Islet of Langerhans (tissue), 1 donor: ENCODE measurements at regions not wholly inside any gene's neighbourhood (a gene's known extent, or its start where the extent isn't known, plus 50 kb on each side); places are given as distances from the start of the nearest gene placed in this dataset.
"Not testable (repeated sequence)": the region's sequence is repeated elsewhere in the genome, so short reads cannot be mapped to it uniquely, and the experiment has no call there.

Experiments
- FAIRE-seq: peaks from one replicate; lab custom pipeline; 2011; peaks lifted over from hg19 to GRCh38; lab: Jason Lieb, UNC

DNA sequence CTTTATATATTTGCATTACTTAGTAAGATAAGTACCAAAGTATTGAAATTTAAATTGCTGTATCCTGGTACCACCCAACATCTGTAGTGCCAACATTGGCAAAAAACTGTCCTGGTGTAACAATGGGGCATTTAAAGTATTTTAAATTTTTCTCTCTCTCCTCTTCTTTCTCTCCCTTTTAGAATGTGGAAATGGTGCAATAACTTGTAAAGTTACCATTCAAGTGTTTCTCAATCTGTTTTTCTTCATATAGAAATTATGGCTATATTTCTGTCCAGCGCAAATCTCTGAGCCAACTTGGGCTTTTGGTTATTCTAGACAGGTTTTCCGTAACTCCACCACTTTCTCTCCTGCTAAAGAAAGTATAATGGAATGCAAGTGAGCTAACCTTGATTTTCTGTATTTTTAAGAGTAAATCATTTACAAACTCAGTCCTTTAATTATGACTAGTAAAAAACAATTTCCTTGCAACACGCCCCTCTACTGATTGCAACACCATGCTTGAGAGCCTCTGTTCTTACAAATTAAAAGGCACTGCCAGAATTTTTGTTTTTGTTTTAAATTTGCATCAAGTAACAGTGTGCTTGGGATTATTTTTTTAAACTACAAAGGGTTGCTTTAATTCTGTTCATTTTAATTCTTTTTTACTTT lies 324.2 kb upstream of the CITED2 start:
- FAIRE-seq: no peak

DNA sequence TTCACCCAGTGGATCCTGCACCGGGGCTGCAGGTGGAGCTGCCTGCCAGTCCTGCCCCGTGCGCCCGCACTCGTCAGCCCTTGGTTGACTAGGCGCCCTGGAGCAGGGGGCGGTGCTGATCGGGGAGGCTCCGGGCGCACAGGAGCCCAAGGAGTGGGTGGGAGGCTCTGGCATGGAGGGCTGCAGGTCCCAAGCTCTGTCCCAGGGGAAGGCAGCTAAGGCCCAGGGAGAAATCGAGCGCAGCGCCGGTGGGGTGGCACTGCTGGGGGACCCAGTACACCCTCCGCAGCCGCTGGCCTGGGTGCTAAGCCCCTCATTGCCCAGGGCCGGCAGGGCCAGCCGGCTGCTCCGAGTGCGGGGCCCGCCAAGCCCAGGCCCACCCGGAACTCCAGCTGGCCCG lies 323.4 kb upstream of the CITED2 start:
- not testable (repeated sequence) for FAIRE-seq

DNA sequence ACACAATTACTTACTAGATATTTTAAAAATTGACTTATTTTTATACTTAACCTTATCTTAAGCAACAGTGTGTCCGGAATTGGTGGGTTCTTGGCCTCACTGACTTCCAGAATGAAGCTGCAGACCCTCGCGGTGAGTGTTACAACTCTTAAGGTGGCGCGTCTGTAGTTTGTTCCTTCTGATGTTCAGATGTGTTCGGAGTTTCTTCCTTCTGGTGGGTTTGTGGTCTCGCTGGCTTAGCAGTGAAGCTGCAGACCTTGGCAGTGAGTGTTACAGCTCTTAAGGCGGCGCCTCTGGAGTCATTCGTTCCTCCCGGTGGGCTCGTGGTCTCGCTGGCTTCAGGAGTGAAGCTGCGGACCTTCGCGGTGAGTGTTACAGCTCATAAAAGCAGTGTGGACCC lies 322.5 kb upstream of the CITED2 start:
- FAIRE-seq: not testable (repeated sequence)

DNA sequence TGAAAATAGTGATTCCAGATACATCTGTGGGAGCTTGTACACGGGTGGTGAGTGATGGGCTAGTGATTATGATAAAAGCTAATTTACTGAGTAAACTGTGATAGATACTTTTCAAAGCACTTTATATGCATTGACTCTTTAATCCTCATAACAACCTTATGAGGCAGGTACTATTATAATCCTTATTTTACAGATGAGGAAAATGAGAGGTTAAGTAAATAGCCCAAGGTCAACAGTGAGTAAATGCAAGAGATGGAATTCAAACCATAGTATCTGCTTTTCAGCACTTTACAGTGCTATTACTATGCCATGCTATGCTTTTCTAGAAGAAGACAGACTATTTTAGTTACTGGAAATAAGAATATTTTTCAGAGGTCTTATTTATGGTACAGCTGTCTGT lies 320.9 kb upstream of the CITED2 start:
- peak; percentile 17 for FAIRE-seq

DNA sequence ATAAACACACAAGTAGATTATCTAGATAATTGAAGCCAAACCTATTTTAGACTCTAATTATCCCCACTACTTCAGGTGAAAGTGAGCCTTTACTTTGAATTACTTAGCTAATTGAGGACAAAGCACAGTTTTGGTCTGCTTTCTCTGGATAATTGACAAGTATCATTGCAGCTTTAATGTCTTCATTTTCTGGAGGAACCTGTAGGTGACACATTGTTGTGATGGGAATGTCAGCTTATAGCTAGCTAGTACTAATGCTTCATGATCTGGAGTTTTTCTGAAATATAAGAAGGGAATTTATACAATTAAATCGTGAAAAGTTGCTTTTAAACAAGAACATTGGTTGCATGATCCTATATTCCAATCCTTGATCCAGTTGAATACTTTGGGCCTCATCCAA lies 319.3 kb upstream of the CITED2 start:
- FAIRE-seq: no peak

DNA sequence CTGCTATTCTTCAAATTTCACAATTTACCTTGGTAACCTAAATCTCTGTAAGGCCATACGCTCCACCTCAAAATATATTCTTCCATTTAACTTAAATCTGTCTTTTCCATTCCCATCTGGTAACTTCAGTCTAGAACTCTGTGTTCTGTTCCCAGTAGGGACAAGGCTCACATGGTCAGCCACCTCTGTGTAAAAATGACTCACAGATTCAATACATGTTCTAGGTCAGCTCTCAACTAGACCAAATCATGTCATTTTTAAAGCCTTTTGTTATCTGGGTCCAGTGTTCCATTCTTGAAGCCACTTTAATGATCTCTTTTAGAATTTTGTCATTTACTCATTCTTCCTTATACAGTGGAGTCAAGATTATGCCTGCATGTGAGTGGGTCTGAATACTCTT lies 315.6 kb upstream of the CITED2 start:
- FAIRE-seq: no peak

DNA sequence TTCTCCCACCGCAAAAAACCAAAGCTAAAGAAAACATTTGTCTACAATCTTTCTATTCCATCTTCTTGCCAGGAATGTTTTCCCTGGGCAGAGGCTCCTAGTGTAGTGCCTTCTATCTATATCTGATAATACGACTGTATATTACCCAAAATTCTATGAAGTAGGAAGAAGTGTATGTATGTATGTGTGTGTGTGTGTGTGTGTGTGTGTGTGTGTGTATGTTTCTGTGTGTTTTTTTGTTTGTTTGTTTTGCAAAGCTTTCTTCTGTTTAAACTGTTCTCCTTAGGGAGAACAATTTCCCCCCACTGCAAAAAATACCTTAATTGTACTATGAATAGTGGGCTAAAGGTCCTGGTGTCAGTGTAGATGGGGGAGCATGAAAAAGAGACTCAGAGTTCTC lies 312.6 kb upstream of the CITED2 start:
- FAIRE-seq: no peak

DNA sequence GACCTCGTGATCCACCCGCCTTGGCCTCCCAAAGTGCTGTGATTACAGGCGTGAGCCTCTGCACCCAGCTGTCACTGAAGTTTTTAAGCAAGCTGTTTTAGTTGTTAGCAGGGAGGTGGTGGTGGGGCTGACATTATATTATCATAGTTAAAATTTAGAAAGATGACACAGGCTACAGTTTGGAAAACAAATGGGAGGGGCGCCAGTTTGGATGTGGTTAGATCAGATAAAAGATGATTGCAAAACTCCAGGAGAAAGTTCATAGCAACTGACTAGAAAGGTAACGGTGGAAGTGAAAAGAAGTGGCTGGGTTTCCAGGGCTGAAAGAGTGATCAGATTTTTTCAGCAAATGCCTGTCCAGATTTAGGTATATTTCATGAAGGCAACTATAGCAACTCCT lies 311.9 kb upstream of the CITED2 start:
- FAIRE-seq: no peak

DNA sequence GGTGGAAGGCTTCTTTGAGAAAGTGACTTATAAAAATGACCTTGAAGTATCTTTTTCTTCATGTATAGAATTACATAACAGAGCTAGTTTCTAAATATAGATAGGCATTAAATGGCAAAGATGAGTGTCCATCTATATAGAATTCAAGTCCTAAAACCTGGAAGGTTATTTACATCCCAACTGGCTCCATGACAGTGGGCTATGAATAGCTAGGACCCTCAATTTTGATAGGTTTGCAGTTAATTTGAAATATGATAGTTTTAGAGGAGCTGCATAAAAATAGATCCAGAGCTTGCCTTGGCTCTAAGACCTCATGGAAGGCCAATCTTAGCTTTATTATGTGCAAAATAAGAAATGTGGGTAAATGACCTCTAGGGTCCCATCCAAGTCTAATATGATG lies 310.6 kb upstream of the CITED2 start:
- no peak for FAIRE-seq

DNA sequence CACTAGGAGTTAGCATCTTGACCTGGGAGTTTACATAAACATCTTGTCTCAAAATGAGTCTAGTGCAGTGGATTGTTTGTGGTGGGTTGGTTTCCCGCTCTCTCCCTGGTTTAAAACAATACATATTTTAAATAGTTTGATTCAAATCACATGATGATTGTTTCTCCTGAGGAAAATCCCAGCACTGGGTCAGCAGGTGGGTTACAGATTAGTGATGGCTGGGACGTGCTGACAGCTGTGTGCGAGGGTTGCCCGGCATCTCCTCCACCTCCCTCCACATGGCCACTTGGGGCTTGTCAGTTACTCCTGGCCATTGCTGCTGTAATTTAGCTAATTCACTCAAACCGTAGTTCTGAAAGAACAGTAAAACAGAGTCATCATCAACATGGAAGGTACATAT lies 306.4 kb upstream of the CITED2 start:
- FAIRE-seq: no peak

DNA sequence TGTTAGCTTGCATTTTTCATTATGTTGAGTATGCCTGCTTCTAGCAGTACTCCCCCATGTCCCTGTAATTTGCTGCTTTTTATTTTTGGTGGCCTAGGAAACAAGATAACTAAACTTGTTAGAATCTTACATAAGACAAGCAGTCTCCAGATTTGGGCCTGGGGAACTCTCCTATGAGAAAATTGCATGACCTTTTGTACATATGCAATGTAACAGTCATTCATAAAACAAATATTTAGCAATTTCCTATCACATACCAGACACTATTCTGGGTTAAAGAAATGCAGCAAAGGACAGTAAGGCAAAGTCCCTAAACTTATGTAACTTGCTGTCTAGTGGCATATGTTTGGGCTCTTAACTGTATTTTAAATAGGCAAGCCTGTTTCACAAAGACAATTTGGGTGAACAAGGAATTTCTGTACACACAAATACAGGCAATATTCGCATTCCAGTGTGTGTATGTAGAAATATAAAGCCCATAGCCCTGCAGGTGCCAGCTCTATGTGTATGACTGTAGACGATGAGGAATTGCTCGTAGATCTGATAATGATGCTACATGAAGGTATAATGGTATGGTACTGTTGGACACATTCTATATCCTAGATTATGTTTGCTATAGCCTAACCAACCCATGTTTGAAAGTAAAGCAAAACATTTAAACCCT lies 305.2 kb upstream of the CITED2 start:
- no peak for FAIRE-seq

DNA sequence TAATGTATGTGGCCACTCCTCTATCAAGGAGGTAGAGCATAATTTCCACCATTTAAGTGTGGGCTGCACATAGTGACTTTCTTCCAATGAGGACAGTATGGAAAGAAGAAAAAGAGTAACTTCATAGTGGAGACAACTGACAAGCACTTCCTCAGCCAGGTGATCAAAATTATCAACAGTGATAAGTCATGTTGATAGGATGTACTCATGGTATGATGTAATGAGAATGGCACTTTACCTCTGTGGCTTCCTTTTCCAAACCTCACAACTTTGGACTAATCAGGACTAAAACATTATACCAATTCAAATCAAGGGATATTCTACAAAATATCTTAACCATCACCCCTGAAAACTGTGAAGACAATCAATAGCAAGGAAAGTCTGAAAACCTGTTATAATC lies 302.3 kb upstream of the CITED2 start:
- FAIRE-seq: no peak

DNA sequence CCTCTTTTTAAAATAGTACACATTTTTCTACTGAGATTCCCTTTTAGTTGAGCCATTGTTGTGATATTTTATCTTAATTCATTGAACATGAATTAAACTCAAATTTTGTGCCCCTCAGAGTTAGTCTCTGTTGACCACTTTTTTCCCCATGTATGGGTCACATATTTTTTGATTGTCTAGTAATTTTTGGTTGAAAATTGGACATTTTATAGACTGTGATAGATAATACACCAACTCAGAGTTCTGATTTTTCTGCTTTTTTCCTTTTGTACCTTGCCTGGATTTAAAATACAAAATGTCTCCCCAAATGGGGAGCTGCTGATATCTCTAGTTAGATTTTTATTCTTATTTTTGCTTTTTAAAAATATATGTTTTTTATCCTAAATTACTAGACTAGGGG lies 291.8 kb upstream of the CITED2 start:
- no peak for FAIRE-seq

DNA sequence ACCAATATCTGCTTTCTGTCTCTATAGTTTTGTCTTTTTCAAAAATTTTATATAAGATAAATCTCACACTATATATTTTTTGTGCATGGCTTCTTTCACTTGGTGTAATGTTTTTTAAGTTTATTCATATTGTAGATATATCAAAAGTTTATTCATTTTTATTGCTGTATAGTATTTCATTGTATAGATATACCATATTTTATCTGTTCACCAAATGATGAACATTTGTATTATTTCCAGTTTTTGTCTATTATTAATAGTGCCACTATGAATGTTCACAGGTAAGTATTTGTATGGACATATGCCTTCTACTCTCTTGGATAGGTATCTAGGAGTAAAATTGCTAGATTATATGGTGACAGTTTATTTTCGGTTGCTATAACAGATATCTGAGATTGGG lies 289.5 kb upstream of the CITED2 start:
- no peak for FAIRE-seq

DNA sequence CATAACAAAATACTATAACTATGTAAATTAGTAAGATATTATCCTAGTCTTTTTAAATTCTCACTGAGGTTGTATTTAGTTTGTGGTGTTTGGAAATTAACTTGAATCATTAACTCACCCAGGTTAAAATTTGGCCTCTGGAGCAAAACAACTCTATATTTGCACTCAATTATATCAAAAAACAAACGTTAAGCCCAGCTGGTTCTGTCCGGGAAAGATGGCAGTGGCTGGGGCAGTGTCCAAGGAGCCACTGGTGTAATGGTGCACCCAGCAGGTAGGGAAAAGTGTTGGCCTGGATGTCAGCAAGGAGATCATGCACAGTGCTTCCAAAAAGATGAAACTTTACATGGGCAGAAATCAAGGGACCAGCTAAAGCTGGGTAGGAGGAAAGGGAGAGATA lies 285.3 kb upstream of the CITED2 start:
- no peak for FAIRE-seq

DNA sequence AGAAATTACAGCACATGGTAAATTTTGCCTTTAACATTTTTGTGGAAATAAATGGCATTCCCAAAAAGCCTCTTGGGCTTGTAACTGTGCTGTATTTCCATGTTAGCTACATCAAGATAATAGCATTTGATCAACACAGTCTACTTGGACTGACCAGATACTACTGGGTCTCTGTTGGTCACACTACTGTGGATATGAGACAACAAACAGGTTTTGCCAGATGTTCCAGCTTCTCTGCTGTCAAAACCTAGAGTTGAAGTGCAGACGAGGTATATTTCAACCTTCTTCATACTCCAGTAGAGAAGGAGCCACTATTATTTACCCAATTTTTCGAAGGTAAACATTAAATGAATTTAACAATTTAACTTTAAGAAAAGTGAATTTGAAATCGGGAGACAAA lies 284.7 kb upstream of the CITED2 start:
- no peak for FAIRE-seq

DNA sequence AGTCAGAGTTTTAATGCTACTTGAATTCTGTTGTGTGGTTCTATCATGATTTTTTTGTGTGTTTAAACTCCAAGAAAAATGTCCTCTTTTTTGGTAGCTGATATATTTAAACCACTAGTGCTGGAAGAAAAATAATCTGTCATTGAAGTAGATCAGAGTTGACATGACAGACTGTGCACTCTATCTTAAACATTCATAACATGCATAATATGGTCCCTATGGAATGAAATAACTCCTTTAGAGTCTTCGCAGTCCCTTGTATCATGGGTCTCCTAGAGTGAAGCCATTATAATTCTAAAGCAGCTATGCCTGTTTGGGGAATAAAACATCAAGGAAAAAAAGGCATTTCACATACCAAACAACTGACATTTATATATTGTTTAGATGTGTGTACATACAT lies 282.7 kb upstream of the CITED2 start:
- FAIRE-seq: no peak

DNA sequence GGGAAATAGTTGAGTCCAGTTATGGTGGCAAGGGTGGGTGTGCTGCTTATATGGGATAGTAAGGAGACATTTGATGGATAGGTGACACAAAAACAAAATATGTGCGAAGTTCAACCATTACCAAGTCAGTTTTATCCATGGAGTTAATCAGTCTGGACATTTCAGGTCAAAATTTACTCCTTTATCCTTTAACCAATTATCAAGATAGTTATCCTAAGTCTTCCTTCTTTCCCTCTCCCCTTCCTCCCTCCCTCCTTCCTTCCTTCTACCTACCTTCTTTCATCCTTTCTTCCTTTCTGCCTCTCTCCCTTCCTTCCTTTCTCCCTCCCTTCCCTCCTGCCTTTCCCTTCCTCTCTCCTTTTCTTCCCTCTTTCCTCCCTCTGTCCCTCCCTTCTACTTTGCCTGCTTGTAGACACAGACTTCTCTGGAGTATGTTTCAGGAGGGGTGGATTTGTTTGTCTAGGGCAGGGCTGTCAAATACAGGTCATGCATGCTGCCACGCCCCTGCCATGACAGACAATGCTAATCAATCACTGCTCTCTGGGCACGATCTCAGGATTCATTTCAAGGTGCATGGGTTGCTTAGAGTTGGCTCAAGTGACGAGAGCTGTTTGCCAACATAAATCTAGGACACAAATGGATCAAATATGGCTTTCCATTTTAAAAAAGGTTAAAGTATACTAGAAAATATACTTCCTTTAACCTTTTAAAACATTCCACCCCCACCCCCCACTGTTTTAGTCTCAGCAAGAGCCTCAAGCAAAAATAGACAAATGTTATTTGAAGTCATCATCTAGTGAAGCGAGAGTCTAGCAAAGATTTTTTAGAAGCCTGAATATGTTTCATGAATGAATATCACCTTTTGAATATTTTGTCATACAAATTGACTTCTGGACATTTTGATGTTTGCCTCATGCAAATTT lies 281.6 kb upstream of the CITED2 start:
- no peak for FAIRE-seq

DNA sequence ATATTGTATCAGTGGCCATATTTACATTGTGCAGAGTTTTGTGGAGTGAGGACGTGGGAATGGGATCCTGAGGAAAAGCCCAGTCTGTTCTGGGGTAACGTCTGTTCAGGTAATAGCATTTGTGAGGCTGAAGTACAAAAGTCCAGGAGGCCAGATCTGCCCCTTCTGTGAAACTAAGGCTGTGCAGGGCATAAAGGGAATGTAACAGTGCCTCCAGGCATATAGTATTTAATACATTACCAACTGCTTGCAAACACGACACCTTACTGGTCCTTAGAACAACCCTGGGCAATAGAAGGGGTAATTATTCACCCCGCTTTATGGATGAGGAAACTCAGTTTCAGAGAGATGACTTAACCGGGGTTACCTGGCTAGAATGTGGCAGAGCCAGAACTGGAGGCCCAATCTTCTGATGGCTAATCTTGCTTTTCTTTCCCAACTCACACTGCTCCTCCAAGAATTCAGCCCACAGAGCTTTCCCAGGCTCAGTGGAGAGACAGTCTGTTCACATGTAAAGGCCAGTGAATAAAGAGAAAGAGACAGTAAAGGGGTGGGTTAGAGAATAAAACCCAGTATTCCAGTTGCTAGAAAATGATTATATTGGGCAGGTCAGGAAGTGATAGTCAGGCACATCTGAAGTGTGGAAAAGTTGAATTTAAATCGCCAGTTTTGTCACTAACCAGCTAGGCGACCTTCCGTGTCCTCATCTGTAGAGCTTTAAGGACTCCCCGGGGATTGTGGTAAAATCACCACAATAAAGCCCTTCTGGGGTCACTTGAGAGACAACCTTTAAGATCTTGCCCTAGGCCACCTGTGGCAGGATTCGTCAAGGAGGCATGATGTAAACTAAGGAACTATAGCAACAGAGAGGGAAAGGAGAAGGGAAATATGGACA lies 280.7 kb upstream of the CITED2 start:
- FAIRE-seq: no peak

DNA sequence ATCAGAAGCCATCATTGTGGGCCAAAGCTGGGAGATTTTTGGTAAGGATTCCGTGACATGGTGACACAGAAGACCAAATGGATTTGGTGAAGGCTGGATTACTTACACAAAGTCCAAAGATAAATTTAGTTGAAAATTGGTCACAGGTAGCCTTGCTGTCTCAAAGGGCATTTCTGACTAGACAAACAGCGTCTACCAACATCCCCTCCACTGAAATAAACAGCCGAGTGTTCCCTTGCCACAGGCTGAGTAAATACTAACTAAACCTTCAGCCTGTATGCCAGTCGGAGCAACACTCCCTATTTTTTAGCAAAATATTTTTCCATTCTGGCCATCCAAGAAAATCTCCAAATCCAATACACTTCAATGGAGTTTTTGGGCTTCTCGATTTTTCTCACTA lies 279.9 kb upstream of the CITED2 start:
- no peak for FAIRE-seq

DNA sequence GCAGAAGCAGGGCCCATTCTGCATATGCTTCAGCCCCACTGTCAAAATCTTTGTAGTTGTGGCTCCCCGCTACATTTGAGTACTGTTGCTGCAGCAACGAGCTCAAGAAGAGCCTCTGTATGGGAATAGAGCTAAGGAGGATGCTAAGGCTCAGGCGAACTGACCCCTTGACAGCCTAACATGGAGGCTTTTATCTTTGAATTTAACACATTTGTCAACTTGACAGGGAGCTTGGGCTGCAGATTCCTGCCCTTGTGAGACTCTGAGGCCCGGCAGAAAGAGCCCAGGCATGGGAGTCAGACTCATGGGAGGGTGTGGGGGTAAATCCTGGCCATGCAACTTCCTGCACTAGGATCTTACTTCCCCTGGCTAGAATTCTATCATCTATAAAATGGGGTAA lies 278.7 kb upstream of the CITED2 start:
- FAIRE-seq: no peak

DNA sequence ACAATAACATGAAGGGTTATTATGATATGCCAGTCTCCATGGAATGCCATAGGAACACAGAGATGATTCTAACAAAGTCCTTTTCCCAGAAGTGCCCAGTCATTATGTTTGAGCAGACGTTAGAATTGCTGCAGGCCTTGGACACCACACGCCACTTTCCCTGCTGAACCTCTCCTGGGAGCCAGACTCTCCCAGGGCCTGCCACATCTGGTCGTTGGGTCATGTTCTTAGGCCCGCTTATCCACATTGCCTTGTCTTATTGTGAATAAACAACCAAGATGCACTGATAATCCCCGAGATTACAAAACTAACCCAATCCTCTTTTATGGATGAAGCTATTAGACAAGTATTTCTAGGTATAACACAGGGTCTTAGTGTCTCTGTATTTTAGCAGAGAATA lies 276.5 kb upstream of the CITED2 start:
- no peak for FAIRE-seq
